AG09309 (cell line): ENCODE measurements at regions not wholly inside any gene's neighbourhood (a gene's known extent, or its start where the extent isn't known, plus 50 kb on each side); places are given as distances from the start of the nearest gene placed in this dataset.
A peak's percentile ranks its signal among the peaks of the same experiment; 100 is the strongest.

Source experiments
- DNase-seq: peaks from one replicate; pipeline ENCODE4 v3.0.0-alpha.2; 2010; ENCODE audit warnings: low read depth
- H3K4me3 ChIP-seq: 2 replicates; pipeline ENCODE4 v1.5.1; 2011; ENCODE audit warnings: mild to moderate bottlenecking, low read depth, low read length, moderate library complexity; ENCODE audit not compliant: control insufficient read depth
- TF ChIP-seq, protein P1 (sequence below): IDR thresholded peaks from 2 replicates; pipeline ENCODE4 v1.5.1; 2011; ENCODE audit warnings: mild to moderate bottlenecking, low read depth, low read length, inconsistent platforms; ENCODE audit not compliant: insufficient read depth, control insufficient read depth; ENCODE audit errors: missing control alignments

DNA sequence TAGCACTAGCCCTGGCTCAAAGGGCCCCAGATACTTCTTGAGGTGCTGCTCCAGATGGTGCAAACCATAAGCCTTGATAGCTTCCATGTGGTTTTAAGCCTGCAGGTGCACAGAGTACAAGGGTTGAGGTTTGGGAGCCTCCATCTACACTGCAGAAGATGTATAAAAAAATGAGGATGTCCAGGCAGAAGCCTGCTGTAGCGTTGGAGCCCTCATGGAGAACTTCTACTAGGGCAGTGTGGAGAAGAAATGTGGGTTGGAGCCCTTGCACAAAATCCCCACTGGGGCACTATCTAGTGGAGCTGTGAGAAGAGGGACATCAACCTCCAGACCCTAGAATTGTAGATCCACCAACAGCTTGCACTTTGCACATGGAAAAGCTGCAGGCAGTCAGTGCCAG lies 231.9 kb downstream of the CHIC2 start:
- DNase-seq = no peak
- no peak overlapping the region for H3K4me3 ChIP-seq
- TF ChIP-seq, protein P1, sequence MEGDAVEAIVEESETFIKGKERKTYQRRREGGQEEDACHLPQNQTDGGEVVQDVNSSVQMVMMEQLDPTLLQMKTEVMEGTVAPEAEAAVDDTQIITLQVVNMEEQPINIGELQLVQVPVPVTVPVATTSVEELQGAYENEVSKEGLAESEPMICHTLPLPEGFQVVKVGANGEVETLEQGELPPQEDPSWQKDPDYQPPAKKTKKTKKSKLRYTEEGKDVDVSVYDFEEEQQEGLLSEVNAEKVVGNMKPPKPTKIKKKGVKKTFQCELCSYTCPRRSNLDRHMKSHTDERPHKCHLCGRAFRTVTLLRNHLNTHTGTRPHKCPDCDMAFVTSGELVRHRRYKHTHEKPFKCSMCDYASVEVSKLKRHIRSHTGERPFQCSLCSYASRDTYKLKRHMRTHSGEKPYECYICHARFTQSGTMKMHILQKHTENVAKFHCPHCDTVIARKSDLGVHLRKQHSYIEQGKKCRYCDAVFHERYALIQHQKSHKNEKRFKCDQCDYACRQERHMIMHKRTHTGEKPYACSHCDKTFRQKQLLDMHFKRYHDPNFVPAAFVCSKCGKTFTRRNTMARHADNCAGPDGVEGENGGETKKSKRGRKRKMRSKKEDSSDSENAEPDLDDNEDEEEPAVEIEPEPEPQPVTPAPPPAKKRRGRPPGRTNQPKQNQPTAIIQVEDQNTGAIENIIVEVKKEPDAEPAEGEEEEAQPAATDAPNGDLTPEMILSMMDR = no peak

DNA sequence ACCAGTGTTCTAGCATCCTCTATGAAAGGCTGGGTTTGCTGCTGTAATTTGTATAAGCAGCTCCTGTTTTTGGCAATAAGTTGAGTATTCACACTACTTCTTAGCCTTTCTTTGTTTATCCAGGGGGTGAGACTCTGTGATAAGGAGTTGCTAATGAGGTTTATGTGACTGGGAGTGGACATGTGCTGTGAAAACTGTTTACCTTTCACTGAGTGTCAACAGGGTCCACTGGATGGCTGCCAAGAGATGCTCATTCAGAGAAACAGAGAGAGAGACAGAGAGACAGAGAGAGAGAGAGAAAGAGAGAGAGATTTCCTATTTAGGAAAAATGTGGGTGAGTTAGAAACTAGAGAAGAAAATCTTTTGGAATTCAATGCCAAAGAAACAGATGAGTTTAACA lies 233.9 kb downstream of the CHIC2 start:
- TF ChIP-seq, protein P1 = no peak
- no peak overlapping the region for H3K4me3 ChIP-seq
- DNase-seq = no peak

GRCh38 chr4:53821179-53821851 lies 230.0 kb upstream of the LNX1 start:
- TF ChIP-seq, protein P1 = no peak
- DNase-seq = no peak

DNA sequence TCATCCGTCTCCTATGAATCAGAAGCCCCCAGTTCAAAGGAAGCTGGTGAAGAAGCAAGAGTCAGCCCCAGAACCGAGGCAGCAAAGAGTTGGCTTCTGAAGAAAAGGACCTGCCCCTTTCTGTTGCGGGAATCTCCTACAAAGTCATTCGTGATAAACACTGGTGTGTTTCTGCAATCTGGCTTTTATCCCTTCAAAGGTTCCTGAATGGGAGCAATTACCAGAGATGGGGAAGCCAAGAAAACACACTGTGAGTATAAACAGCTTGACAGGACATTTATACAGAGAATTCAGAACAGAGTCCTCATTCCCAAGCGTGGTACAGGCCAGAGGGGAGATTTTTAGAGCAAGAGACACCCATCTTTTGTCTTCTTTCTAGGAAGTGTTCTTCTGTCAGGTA lies 226.8 kb upstream of the LNX1 start:
- TF ChIP-seq, protein P1 = no peak
- H3K4me3 ChIP-seq = no peak overlapping the region
- no peak for DNase-seq

More at GRCh38 chr4:53821179-53821851, 230.0 kb upstream of the LNX1 start:
- no peak overlapping the region for H3K4me3 ChIP-seq

DNA sequence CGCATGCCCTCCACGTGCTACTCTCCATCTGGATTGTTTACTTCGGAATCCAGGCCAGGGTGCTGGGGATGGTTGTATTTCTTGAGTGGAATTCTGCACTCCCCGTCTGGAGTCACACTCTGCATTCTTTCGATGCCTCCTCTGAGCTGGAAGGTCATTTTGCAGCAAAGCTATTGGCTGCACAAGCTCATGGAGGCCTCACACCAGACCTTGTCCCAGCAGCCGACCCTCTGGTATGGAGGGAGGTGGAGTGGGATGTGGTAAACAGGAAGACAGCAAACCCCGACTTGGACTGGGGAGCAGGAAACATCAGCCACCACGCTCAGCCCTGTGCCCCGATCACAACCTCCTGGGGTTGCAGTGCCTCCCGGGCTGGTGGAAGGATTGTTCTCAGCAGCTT lies 225.3 kb upstream of the LNX1 start:
- TF ChIP-seq, protein P1 = no peak
- H3K4me3 ChIP-seq = no peak overlapping the region
- DNase-seq = peak; percentile 11

DNA sequence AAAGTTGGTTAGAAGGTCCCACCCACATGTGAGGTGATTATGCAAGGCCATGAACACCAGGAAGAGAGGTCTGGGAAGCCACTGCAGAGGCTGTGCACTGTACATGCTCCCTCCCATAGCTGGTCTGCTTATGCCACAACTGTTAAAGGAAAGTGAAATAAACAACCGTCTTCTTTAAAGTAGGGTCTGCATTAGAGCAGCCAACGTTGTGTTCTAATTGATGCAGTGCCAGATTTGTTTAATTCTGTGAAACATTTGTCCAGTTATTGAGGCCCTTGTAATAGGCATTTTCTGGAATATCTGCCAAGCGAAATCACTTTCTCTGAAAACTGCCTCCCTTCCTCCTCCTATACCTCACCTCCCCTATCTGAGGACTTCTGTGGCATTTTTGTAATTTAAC lies 224.0 kb upstream of the LNX1 start:
- no peak overlapping the region for H3K4me3 ChIP-seq
- no peak for DNase-seq
- TF ChIP-seq, protein P1 = no peak
